H9 (cell line): ENCODE measurements at regions not wholly inside any gene's neighbourhood (a gene's known extent, or its start where the extent isn't known, plus 50 kb on each side); places are given as distances from the start of the nearest gene placed in this dataset.

ENCODE experiments used
- DNase-seq: peaks from one replicate; pipeline ENCODE4 v3.0.0-alpha.2; 2017
- H2AFZ ChIP-seq: one replicate; pipeline ENCODE4 v1.6.1; 2013; ENCODE audit warnings: mild to moderate bottlenecking, low read length, control low read depth, moderate library complexity
- H2AK5ac ChIP-seq: 2 replicates; pipeline ENCODE4 v1.6.1; 2013; ENCODE audit warnings: low read length, control low read depth, mixed read lengths; ENCODE audit not compliant: insufficient read length
- H2BK120ac ChIP-seq: one replicate; pipeline ENCODE4 v1.6.1; 2013; ENCODE audit warnings: low read depth, mild to moderate bottlenecking, low read length, control low read depth, inconsistent platforms; ENCODE audit not compliant: poor library complexity, severe bottlenecking
- H2BK12ac ChIP-seq: 2 replicates; pipeline ENCODE4 v1.6.1; 2013; ENCODE audit warnings: low read length, control low read depth, mixed read lengths, low read depth; ENCODE audit not compliant: insufficient read length
- H2BK15ac ChIP-seq: 2 replicates; pipeline ENCODE4 v1.6.1; 2013; ENCODE audit warnings: low read depth, low read length, control low read depth
- H2BK20ac ChIP-seq: one replicate; pipeline ENCODE4 v1.6.1; 2013; ENCODE audit warnings: low read depth, mild to moderate bottlenecking, low read length, control low read depth, inconsistent platforms; ENCODE audit not compliant: poor library complexity, severe bottlenecking
- H2BK5ac ChIP-seq: 2 replicates; pipeline ENCODE4 v1.6.1; 2013; ENCODE audit warnings: low read length, control low read depth, mixed read lengths; ENCODE audit not compliant: insufficient read length
- H3K14ac ChIP-seq: 2 replicates; pipeline ENCODE4 v1.6.1; 2013; ENCODE audit warnings: low read length, control low read depth; ENCODE audit not compliant: insufficient read depth
- H3K18ac ChIP-seq: 2 replicates; pipeline ENCODE4 v1.6.1; 2013; ENCODE audit warnings: low read depth, mild to moderate bottlenecking, mixed read lengths, low read length, control low read depth; ENCODE audit not compliant: insufficient read length
- H3K23ac ChIP-seq: 2 replicates; pipeline ENCODE4 v1.6.1; 2013; ENCODE audit warnings: low read length, control low read depth, mixed read lengths, low read depth; ENCODE audit not compliant: insufficient read length
- H3K23me2 ChIP-seq: 2 replicates; pipeline ENCODE4 v1.6.1; 2013; ENCODE audit warnings: low read depth, mild to moderate bottlenecking, mixed read lengths, low read length, control low read depth; ENCODE audit not compliant: insufficient read length, poor library complexity, severe bottlenecking
- H3K27ac ChIP-seq: 2 replicates; pipeline ENCODE4 v1.5.1; 2013; ENCODE audit warnings: low read length, control low read depth, mixed read lengths, low read depth; ENCODE audit not compliant: insufficient read length
- H3K27me3 ChIP-seq: 2 replicates; pipeline ENCODE4 v1.6.1; 2013; ENCODE audit warnings: low read length, control low read depth, inconsistent platforms; ENCODE audit not compliant: insufficient read depth
- H3K4ac ChIP-seq: 2 replicates; pipeline ENCODE4 v1.6.1; 2013; ENCODE audit warnings: low read depth, mild to moderate bottlenecking, control low read depth, inconsistent platforms, low read length, moderate library complexity
- H3K4me1 ChIP-seq: 2 replicates; pipeline ENCODE4 v1.6.1; 2013; ENCODE audit warnings: low read length, control low read depth, inconsistent platforms; ENCODE audit not compliant: insufficient read depth
- H3K4me2 ChIP-seq: 2 replicates; pipeline ENCODE4 v1.6.1; 2013; ENCODE audit warnings: low read length, control low read depth, mixed read lengths; ENCODE audit not compliant: insufficient read length, insufficient read depth
- H3K56ac ChIP-seq: 2 replicates; pipeline ENCODE4 v1.6.1; 2013; ENCODE audit warnings: low read depth, mild to moderate bottlenecking, mixed read lengths, low read length, control low read depth; ENCODE audit not compliant: insufficient read length
- H3K79me1 ChIP-seq: 2 replicates; pipeline ENCODE4 v1.6.1; 2013; ENCODE audit warnings: low read depth, mild to moderate bottlenecking, moderate library complexity, low read length, control low read depth, inconsistent platforms; ENCODE audit not compliant: insufficient read depth, poor library complexity, severe bottlenecking
- H3K79me2 ChIP-seq: 2 replicates; pipeline ENCODE4 v1.6.1; 2013; ENCODE audit warnings: low read length, control low read depth, inconsistent platforms; ENCODE audit not compliant: insufficient read depth
- H3K9ac ChIP-seq: 2 replicates; pipeline ENCODE4 v1.6.1; 2013; ENCODE audit warnings: low read length, control low read depth, mixed read lengths; ENCODE audit not compliant: insufficient read length; ENCODE audit errors: extremely low read depth
- H3K9me3 ChIP-seq: one replicate; pipeline ENCODE4 v1.6.1; 2013; ENCODE audit warnings: low read depth, low read length, inconsistent platforms; ENCODE audit not compliant: control insufficient read depth
- H3T11ph ChIP-seq: one replicate; pipeline ENCODE4 v1.6.1; 2013; ENCODE audit warnings: mild to moderate bottlenecking, low read length, control low read depth, inconsistent platforms
- H4K20me1 ChIP-seq: one replicate; pipeline ENCODE4 v1.6.1; 2013; ENCODE audit not compliant: control insufficient read depth, insufficient read length, insufficient read depth
- H4K5ac ChIP-seq: 2 replicates; pipeline ENCODE4 v1.6.1; 2013; ENCODE audit warnings: low read depth, mild to moderate bottlenecking, mixed read lengths, low read length, control low read depth; ENCODE audit not compliant: insufficient read length
- H4K8ac ChIP-seq: replicated peaks from 2 replicates; pipeline ENCODE4 v1.6.1; 2013; ENCODE audit warnings: low read length, control low read depth, mixed read lengths, low read depth; ENCODE audit not compliant: insufficient read length
- H4K91ac ChIP-seq: 2 replicates; pipeline ENCODE4 v1.6.1; 2013; ENCODE audit warnings: low read depth, mild to moderate bottlenecking, moderate library complexity, mixed read lengths, low read length, control low read depth; ENCODE audit not compliant: insufficient read length
- H3K27ac Mint-ChIP-seq, 3 experiments: 2 replicates in 2 of 3; 3 replicates in 1 of 3; pipeline ENCODE4 v1.8.0; 2020 to 2021; ENCODE audit warnings: mixed read lengths in 3 of 3, mild to moderate bottlenecking in 1 of 3, moderate library complexity in 1 of 3
- H3K27me3 Mint-ChIP-seq: 2 replicates; pipeline ENCODE4 v1.8.0; 2021; ENCODE audit warnings: low read depth, mild to moderate bottlenecking, moderate library complexity, mixed read lengths
- H3K36me3 Mint-ChIP-seq, 3 experiments: 2 replicates in 2 of 3; 3 replicates in 1 of 3; pipeline ENCODE4 v1.8.0; 2020 to 2021; ENCODE audit warnings: low read depth in 3 of 3, mixed read lengths in 3 of 3; ENCODE audit not compliant: insufficient read depth in 1 of 3
- H3K4me1 Mint-ChIP-seq, 2 experiments: 2 replicates each; pipeline ENCODE4 v1.8.0; 2020; ENCODE audit warnings: mixed read lengths in 2 of 2
- H3K4me3 Mint-ChIP-seq, 2 experiments: 2 replicates in 1 of 2; 3 replicates in 1 of 2; pipeline ENCODE4 v1.8.0; 2020 to 2021; ENCODE audit warnings: mild to moderate bottlenecking in 2 of 2, mixed read lengths in 2 of 2, moderate library complexity in 1 of 2
- H3K9me3 Mint-ChIP-seq, 2 experiments: 2 replicates in 1 of 2; 3 replicates in 1 of 2; pipeline ENCODE4 v1.8.0; 2020; ENCODE audit warnings: mild to moderate bottlenecking in 2 of 2, mixed read lengths in 2 of 2, moderate library complexity in 1 of 2
- WGBS: extraction: QIAGEN DNeasy Blood & Tissue Kit; methylation state at CpG from one replicate; pipeline ENCODE4 v1.1.7; 2013; ENCODE audit warnings: missing lambda C conversion rate, low lambda C conversion rate, mixed read lengths; ENCODE audit not compliant: insufficient read length; ENCODE audit errors: extremely low coverage; 5-methylcytosine and 5-hydroxymethylcytosine counted together
- TF ChIP-seq, protein P1 (sequence below): fragments of 200-600 bp; sonication (generic); conservative IDR thresholded peaks from 3 replicates; pipeline ENCODE4 v1.8.0; 2021; ENCODE audit warnings: antibody characterized with exemption, mild to moderate bottlenecking

DNA sequence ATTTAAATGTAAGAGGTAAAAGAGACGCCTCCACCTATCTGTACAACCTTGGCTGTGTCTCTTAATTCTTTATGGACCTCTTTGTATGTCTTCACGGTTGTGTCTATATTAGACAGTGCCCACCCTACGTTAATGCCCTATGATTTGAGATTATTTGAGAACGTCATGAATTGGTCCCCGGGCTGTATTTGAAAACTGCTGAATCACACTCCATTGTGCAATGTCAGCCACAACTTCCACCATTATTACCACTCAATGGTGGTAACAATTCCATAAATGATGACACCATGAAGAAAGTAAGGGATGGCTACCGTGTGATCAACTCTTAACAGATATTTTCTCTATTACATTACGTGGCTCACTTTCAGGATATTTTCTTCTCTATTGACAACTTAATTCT lies 182.4 kb upstream of the RBFOX1 start:
- Histone ChIP-seq H3K4me2 (no peak overlapping the region), H3K9me3 (no peaks in the 10 kb centered on the region), H3K14ac (no peak overlapping the region), H4K91ac (no peak overlapping the region), H3T11ph (no peak overlapping the region), H2BK20ac (no peak overlapping the region), H2BK120ac (no peak overlapping the region), H3K4me1 (no peaks in the 10 kb centered on the region), H3K56ac (no peak overlapping the region), H3K23ac (no peak overlapping the region), H3K27me3 (no peaks in the 10 kb centered on the region), H4K5ac (no peak overlapping the region), H2BK15ac (no peak overlapping the region), H2BK12ac (no peak overlapping the region), H3K23me2 (no peaks in the 10 kb centered on the region), H4K8ac (no peak overlapping the region), H3K27ac (no peak overlapping the region), H3K4ac (no peak overlapping the region), H2AK5ac (no peak overlapping the region), H2AFZ (no peak overlapping the region), H3K18ac (no peak overlapping the region), H4K20me1 (no peaks in the 10 kb centered on the region), H3K79me2 (no peaks in the 10 kb centered on the region), H3K9ac (no peak overlapping the region), H3K79me1 (no peaks in the 10 kb centered on the region), H2BK5ac (no peak overlapping the region)
- no peak for DNase-seq
- no peak overlapping the region for H3K27ac Mint-ChIP-seq
- no peak overlapping the region for H3K4me3 Mint-ChIP-seq
- TF ChIP-seq, protein P1, sequence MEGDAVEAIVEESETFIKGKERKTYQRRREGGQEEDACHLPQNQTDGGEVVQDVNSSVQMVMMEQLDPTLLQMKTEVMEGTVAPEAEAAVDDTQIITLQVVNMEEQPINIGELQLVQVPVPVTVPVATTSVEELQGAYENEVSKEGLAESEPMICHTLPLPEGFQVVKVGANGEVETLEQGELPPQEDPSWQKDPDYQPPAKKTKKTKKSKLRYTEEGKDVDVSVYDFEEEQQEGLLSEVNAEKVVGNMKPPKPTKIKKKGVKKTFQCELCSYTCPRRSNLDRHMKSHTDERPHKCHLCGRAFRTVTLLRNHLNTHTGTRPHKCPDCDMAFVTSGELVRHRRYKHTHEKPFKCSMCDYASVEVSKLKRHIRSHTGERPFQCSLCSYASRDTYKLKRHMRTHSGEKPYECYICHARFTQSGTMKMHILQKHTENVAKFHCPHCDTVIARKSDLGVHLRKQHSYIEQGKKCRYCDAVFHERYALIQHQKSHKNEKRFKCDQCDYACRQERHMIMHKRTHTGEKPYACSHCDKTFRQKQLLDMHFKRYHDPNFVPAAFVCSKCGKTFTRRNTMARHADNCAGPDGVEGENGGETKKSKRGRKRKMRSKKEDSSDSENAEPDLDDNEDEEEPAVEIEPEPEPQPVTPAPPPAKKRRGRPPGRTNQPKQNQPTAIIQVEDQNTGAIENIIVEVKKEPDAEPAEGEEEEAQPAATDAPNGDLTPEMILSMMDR = no peak
- WGBS = no CpG with 5 or more reads among the region's 7 CpGs
- peaks cover 0 to 4% of the 10 kb centered on the region in 2 experiments; a peak in 2 of 5 replicates for H3K9me3 Mint-ChIP-seq
- peaks cover 0 to 4% (median 0%) of the 10 kb centered on the region in 3 experiments; a peak in 3 of 7 replicates for H3K36me3 Mint-ChIP-seq
- peaks cover 8 to 9% of the 10 kb centered on the region in 2 experiments for H3K4me1 Mint-ChIP-seq
- no peaks in the 10 kb centered on the region for H3K27me3 Mint-ChIP-seq
